HCT116 (cell line): ENCODE measurements at regions not wholly inside any gene's neighbourhood (a gene's known extent, or its start where the extent isn't known, plus 50 kb on each side); places are given as distances from the start of the nearest gene placed in this dataset.

Source experiments
- ATAC-seq: fragments of 200-7000 bp; cut with Tn5 transposase; 2 replicates; pipeline ENCODE4 v1.9.1; 2020; ENCODE audit warnings: mild to moderate bottlenecking, moderate library complexity
- BruUV-seq: library from RNA; stranded (reverse); fragments of 400-500 nt; replicated peaks from 2 replicates; lab custom pipeline; 2021; lab: Mats Ljungman, UMichigan
- CTCF ChIA-PET: fragments of 300-600 bp; sonication (Branson Sonifier 250); formaldehyde crosslinking; loops from one replicate; lab custom pipeline; 2021; ENCODE audit warnings: antibody characterized with exemption; lab: Charles Lee
- POLR2A ChIA-PET: fragments of 300-600, 350-600 bp; sonication (Branson Sonifier 250); formaldehyde crosslinking; loops from one replicate; lab custom pipeline; 2021; ENCODE audit warnings: antibody characterized with exemption; lab: Charles Lee
- RAD21 ChIA-PET, 2 experiments: fragments of 300-600 bp; sonication (Branson Sonifier 250); formaldehyde crosslinking; loops; one replicate each; lab custom pipeline; 2023; ENCODE audit warnings: low total read pairs in 2 of 2; ENCODE audit not compliant: uncharacterized antibody in 2 of 2, unreplicated experiment in 2 of 2, low non-redundant PET in 1 of 2; lab: Charles Lee
- DNase-seq: peaks from one replicate; pipeline ENCODE4 v3.0.0-alpha.2; 2010; ENCODE audit warnings: low read depth, low spot score
- H2AFZ ChIP-seq: fragments of 200-600 bp; shearing (Covaris generic), sonication (generic); 2 replicates; pipeline ENCODE4 v1.6.1; 2017; ENCODE audit warnings: low read depth, mixed run types, mixed read lengths, antibody characterized with exemption, low read length; ENCODE audit not compliant: poor library complexity, severe bottlenecking
- H3K27ac ChIP-seq: 2 replicates; pipeline ENCODE4 v1.5.1; 2012; ENCODE audit warnings: low read depth, low read length
- H3K27me3 ChIP-seq: fragments of 200-600 bp; sonication (generic); 2 replicates; pipeline ENCODE4 v1.6.1; 2016; ENCODE audit warnings: mixed run types, low read length, mixed read lengths; ENCODE audit not compliant: insufficient read depth
- H3K36me3 ChIP-seq, 2 experiments: fragments of 200-500 bp in 1 of 2; fragments of 200-600 bp in 1 of 2; sonication (Bioruptor generic) in 1 of 2; sonication (generic) in 1 of 2; 2 replicates each; pipeline versions ENCODE4 v1.5.1 to v1.6.1; 2014 to 2016; ENCODE audit warnings: low read length in 2 of 2, inconsistent platforms in 1 of 2, mixed read lengths in 1 of 2, mixed run types in 1 of 2; ENCODE audit not compliant: insufficient read depth in 2 of 2, control insufficient read depth in 1 of 2
- H3K4me1 ChIP-seq, 2 experiments: fragments of 200-600 bp in 1 of 2; sonication (generic) in 1 of 2; 2 replicates each; pipeline versions ENCODE4 v1.5.1 to v1.6.1; 2012 to 2017; ENCODE audit warnings: low read length in 2 of 2, inconsistent platforms in 1 of 2, mild to moderate bottlenecking in 1 of 2, mixed read lengths in 1 of 2, mixed run types in 1 of 2, moderate library complexity in 1 of 2; ENCODE audit not compliant: insufficient read depth in 2 of 2, control insufficient read depth in 1 of 2
- H3K4me2 ChIP-seq: fragments of 200-600 bp; sonication (generic); 2 replicates; pipeline ENCODE4 v1.6.1; 2017; ENCODE audit warnings: mixed run types, low read length, mixed read lengths
- H3K4me3 ChIP-seq, 2 experiments: fragments of 200-600 bp in 1 of 2; sonication (generic) in 1 of 2; replicated peaks in 1 of 2; 2 replicates each; pipeline ENCODE4 v1.5.1; 2011 to 2016; ENCODE audit warnings: low read length in 2 of 2, control low read depth in 1 of 2, low read depth in 1 of 2, mild to moderate bottlenecking in 1 of 2, mixed read lengths in 1 of 2, mixed run types in 1 of 2
- H3K79me2 ChIP-seq: fragments of 200-600 bp; sonication (generic); 2 replicates; pipeline ENCODE4 v1.6.1; 2017; ENCODE audit warnings: mild to moderate bottlenecking, mixed run types, low read length, moderate library complexity, mixed read lengths; ENCODE audit not compliant: insufficient read depth
- H3K9ac ChIP-seq: fragments of 200-600 bp; sonication (generic); 2 replicates; pipeline ENCODE4 v1.6.1; 2016; ENCODE audit warnings: low read length, mixed read lengths
- H3K9me2 ChIP-seq: fragments of 200-600 bp; sonication (generic), shearing (Covaris generic); 2 replicates; pipeline ENCODE4 v1.6.1; 2017; ENCODE audit warnings: mixed run types, mild to moderate bottlenecking, moderate library complexity; ENCODE audit not compliant: insufficient read depth
- H3K9me3 ChIP-seq, 2 experiments: fragments of 200-500 bp in 1 of 2; fragments of 200-600 bp in 1 of 2; sonication (Bioruptor generic) in 1 of 2; sonication (generic) in 1 of 2; 2 replicates each; pipeline ENCODE4 v1.6.1; 2014 to 2017; ENCODE audit warnings: low read length in 2 of 2, mixed read lengths in 2 of 2, inconsistent platforms in 1 of 2, low read depth in 1 of 2, mild to moderate bottlenecking in 1 of 2, mixed run types in 1 of 2, moderate library complexity in 1 of 2; ENCODE audit not compliant: control insufficient read depth in 1 of 2, insufficient read depth in 1 of 2
- H4K20me1 ChIP-seq: fragments of 200-600 bp; sonication (generic), shearing (Covaris generic); 2 replicates; pipeline ENCODE4 v1.6.1; 2017; ENCODE audit warnings: mixed run types, mild to moderate bottlenecking, moderate library complexity; ENCODE audit not compliant: insufficient read depth
- ATF3 ChIP-seq: IDR thresholded peaks from 2 replicates; pipeline ENCODE4 v1.6.1; 2012
- CBX3 ChIP-seq: IDR thresholded peaks from 2 replicates; pipeline ENCODE4 v1.6.1; 2012; ENCODE audit warnings: low read depth
- CEBPB ChIP-seq: IDR thresholded peaks from 2 replicates; pipeline ENCODE4 v1.6.1; 2012; ENCODE audit warnings: low read depth
- ELF1 ChIP-seq: IDR thresholded peaks from 2 replicates; pipeline ENCODE4 v1.6.1; 2012; ENCODE audit warnings: low read depth, borderline replicate concordance
- EZH2 ChIP-seq: fragments of 200-600 bp; sonication (generic); IDR thresholded peaks from 2 replicates; pipeline ENCODE4 v1.6.1; 2017; ENCODE audit warnings: antibody characterized with exemption, mixed run types
- EZH2phosphoT487 ChIP-seq: fragments of 200-600 bp; IDR thresholded peaks from 2 replicates; pipeline ENCODE4 v1.6.1; 2018; ENCODE audit warnings: antibody characterized with exemption, borderline replicate concordance
- FOSL1 ChIP-seq: IDR thresholded peaks from 2 replicates; pipeline ENCODE4 v1.6.1; 2012; ENCODE audit warnings: low read depth
- POLR2A ChIP-seq: IDR thresholded peaks from 2 replicates; pipeline ENCODE4 v1.7.0; 2011; ENCODE audit warnings: borderline replicate concordance; ENCODE audit not compliant: insufficient read depth, insufficient read length; ENCODE audit errors: extremely low read depth
- POLR2AphosphoS5 ChIP-seq: IDR thresholded peaks from 2 replicates; pipeline ENCODE4 v1.6.1; 2011; ENCODE audit warnings: mild to moderate bottlenecking, low read depth, low read length, moderate library complexity
- SIN3A ChIP-seq: IDR thresholded peaks from 2 replicates; pipeline ENCODE4 v1.6.1; 2012; ENCODE audit warnings: low read depth
- SRF ChIP-seq: IDR thresholded peaks from 2 replicates; pipeline ENCODE4 v1.6.1; 2012; ENCODE audit warnings: low read depth
- TCF7L2 ChIP-seq: IDR thresholded peaks from 2 replicates; pipeline ENCODE4 v1.7.0; 2011; ENCODE audit warnings: borderline replicate concordance, inconsistent platforms; ENCODE audit not compliant: insufficient read depth, insufficient read length; ENCODE audit errors: extremely low read depth
- YY1 ChIP-seq: IDR thresholded peaks from 2 replicates; pipeline ENCODE4 v1.6.1; 2011; ENCODE audit warnings: low read length, low read depth, moderate library complexity, mild to moderate bottlenecking; ENCODE audit not compliant: insufficient replicate concordance; ENCODE audit errors: extremely low read depth
- ZBTB33 ChIP-seq: IDR thresholded peaks from 2 replicates; pipeline ENCODE4 v1.6.1; 2011; ENCODE audit warnings: mild to moderate bottlenecking, low read length, moderate library complexity; ENCODE audit not compliant: insufficient replicate concordance; ENCODE audit errors: extremely low read depth
- ZFX ChIP-seq: fragments of 450-650 bp; IDR thresholded peaks from 2 replicates; pipeline ENCODE4 v1.6.1; 2017
- ZNF274 ChIP-seq: fragments of 200-500 bp; sonication (Bioruptor generic); IDR thresholded peaks from 2 replicates; pipeline ENCODE4 v1.6.1; 2014; ENCODE audit warnings: mild to moderate bottlenecking, low read depth, low read length, inconsistent platforms
- intact Hi-C: fragments of 100-400 bp; cut with micrococcal nuclease; formaldehyde crosslinking; loops from 2 replicates; pipeline ENCODE4 v1.10.0; 2022
- TF ChIP-seq, protein P1 (sequence below): IDR thresholded peaks from 2 replicates; pipeline ENCODE4 v1.6.1; 2012; ENCODE audit warnings: low read depth

GRCh38 chr4:17096692-17097091 is 198.2 kb upstream of the LDB2 start:
- Histone ChIP-seq H3K4me1 (no peaks in the 10 kb centered on the region), H3K79me2 (no peaks in the 10 kb centered on the region), H2AFZ (no peak overlapping the region), H3K4me3 (no peak overlapping the region), H3K9me3 (no peaks in the 10 kb centered on the region), H3K9me2 (no peaks in the 10 kb centered on the region), H3K4me2 (no peak overlapping the region), H3K9ac (no peak overlapping the region), H3K27ac (no peak overlapping the region), H3K27me3 (peaks cover 11% of the 10 kb centered on the region; the same call in 1 of the 2 replicates), H4K20me1 (no peaks in the 10 kb centered on the region)
- DNase-seq (no peak), ATAC-seq (no peak)
- ChIA-PET CTCF (no interaction called here), POLR2A (no interaction called here)
- BruUV-seq, result no TSS peak
- intact Hi-C loops, result no loop called here
- TF ChIP-seq CBX3, result no peak
- TF ChIP-seq POLR2A, result no peak
- TF ChIP-seq EZH2, result no peak
- no peak for TF ChIP-seq CEBPB
- no peak for TF ChIP-seq SIN3A
- TF ChIP-seq SRF, result no peak
- no peak for TF ChIP-seq ZBTB33
- no peak for TF ChIP-seq FOSL1
- no peak for TF ChIP-seq YY1
- no peak for TF ChIP-seq EZH2phosphoT487
- no peak for TF ChIP-seq TCF7L2
- no peak for TF ChIP-seq ZNF274
- TF ChIP-seq, protein P1, sequence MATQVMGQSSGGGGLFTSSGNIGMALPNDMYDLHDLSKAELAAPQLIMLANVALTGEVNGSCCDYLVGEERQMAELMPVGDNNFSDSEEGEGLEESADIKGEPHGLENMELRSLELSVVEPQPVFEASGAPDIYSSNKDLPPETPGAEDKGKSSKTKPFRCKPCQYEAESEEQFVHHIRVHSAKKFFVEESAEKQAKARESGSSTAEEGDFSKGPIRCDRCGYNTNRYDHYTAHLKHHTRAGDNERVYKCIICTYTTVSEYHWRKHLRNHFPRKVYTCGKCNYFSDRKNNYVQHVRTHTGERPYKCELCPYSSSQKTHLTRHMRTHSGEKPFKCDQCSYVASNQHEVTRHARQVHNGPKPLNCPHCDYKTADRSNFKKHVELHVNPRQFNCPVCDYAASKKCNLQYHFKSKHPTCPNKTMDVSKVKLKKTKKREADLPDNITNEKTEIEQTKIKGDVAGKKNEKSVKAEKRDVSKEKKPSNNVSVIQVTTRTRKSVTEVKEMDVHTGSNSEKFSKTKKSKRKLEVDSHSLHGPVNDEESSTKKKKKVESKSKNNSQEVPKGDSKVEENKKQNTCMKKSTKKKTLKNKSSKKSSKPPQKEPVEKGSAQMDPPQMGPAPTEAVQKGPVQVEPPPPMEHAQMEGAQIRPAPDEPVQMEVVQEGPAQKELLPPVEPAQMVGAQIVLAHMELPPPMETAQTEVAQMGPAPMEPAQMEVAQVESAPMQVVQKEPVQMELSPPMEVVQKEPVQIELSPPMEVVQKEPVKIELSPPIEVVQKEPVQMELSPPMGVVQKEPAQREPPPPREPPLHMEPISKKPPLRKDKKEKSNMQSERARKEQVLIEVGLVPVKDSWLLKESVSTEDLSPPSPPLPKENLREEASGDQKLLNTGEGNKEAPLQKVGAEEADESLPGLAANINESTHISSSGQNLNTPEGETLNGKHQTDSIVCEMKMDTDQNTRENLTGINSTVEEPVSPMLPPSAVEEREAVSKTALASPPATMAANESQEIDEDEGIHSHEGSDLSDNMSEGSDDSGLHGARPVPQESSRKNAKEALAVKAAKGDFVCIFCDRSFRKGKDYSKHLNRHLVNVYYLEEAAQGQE, result no peak
- no peak for TF ChIP-seq POLR2AphosphoS5
- no peak for TF ChIP-seq ATF3
- no peak for TF ChIP-seq ZFX
- TF ChIP-seq ELF1, result no peak
- TF ChIP-seq, all 23 proteins: peak for 0
- RAD21 ChIA-PET, result interaction anchor here in 1 of 2 experiments (0.6 kb wide), 1 partner anchor 139 kb away, joined by 3 read pairs; no protein-coding TSS in a partner anchor
- H3K36me3 ChIP-seq, result no peaks in the 10 kb centered on the region
